Suppressor macrophage (primary cell): ENCODE measurements at regions not wholly inside any gene's neighbourhood (a gene's known extent, or its start where the extent isn't known, plus 50 kb on each side); places are given as distances from the start of the nearest gene placed in this dataset.
"Not testable (repeated sequence)": the region's sequence is repeated elsewhere in the genome, so short reads cannot be mapped to it uniquely, and the experiment has no call there.

Experiments used
- DNase-seq, 4 experiments: peaks; one replicate each; pipeline ENCODE4 v3.0.0-alpha.2; 2020 to 2022

- no peak for DNase-seq
Measured at GRCh38 chr4:187504974-187505797, 490.4 kb upstream of the ZFP42 start.

DNA sequence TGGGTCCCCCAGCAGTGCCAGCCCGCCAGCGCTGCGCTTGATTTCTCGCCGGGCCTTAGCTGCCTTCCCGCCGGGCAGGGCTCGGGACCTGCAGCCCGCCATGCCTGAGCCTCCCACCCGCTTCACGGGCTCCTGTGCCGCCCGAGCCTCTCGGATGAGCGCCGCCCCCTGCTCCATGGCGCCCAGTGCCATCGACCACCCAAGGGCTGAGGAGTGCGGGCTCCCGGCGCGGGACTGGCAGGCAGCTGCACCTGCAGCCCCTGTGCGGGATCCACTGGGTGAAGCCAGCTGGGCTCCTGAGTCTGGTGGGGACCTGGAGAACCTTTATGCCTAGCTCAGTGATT lies 489.8 kb upstream of the ZFP42 start:
- DNase-seq: not testable (repeated sequence)

GRCh38 chr4:187516224-187516623 lies 479.3 kb upstream of the ZFP42 start:
- no peak for DNase-seq

- no peak for DNase-seq
Measured at GRCh38 chr4:187541666-187542065, 453.9 kb upstream of the ZFP42 start.

DNA sequence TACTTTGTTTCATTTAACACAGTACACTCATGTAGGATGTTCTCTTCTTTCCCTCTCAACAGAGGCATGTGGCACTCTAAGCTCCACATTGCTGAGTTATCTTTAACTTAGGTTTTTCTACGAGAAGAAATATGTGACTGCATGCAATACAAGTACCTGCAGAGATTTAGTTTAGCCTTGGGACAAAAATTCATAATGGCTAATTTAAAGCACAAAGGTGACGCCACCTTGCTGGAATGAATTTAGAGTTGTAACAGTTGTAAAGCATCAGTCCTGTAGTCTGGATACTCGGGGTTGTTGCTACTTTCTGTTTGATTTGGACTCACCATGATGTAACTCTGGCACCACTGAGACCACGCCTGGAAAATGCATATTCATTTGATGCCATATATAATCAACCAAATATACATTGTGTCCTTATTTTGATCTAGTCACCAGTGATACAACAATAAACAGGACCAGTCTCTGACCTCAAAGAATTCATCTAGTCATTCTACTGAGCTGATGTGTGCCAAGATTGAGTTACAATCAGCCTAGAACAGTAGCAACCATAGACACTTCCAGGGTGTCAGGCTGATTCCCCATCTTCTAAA lies 451.0 kb upstream of the ZFP42 start:
- no peak for DNase-seq

DNA sequence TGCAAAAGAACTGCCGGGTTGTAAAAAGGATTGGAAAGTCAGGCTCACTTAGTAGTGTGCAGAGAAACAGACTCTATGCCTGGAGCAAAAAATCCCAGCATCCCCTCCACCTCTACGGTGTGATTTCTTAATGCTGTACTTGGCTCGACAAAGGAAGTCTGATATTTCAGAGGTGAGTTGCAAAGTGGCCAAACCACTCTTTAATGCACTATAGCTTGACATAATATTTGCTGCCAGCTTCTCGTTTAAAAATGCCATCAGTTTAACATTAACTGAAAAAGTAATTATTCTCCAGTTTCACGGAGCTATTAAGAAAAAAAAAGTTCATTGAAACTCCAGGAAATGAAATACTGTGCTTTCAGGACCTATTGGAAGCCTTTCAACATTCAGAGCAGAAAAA lies 448.3 kb upstream of the ZFP42 start:
- DNase-seq: no peak

DNA sequence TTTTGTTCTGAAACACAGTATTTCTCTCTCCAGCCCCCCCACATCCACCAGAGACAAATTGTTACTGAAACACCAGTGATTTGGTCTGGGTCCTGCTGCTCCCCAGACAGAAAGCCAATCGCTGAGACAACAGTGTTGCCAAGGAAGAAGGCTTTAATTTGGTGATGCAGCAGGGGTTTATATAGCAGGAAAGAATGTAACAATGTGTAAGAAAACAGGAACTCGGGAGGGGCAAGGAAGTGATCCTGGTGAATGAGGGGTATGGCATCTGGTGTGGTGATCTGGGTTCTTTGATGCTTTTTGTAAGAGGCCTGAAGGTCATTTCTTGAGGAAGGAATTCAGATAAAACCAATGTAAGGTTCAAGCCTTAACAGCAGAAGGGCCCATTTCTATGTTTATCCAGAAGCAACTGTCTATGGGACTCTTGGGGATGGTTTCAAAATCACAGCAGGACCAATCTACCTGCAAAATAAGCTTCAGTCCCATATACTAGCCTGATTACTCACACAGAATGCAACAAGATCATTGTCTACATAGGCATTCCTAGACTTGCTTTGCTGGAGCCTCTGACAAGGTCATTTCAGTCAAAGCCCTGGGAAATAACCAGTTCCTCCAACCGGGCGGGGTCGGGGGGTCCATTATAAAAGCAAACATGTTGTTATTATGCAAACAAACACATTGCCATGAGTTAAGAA lies 445.2 kb upstream of the ZFP42 start:
- no peak for DNase-seq

DNA sequence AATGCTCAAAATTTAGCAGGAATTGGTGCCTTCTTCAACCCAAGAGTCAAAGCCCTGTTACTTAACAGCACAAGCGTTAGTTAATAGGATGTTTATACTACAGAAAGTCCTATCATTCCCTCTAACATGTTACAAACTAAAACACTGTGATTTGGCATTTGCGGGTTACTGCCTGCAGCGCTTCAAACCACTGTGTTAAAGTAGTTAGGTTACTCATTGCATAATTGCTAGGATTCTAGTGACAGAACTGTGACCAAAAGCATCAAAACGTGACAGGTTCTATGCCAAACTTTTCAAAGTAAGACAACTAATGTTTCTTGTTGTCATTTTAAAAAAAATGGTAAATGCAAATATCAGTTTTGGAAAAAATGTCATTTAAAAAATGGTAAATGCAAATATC lies 442.8 kb upstream of the ZFP42 start:
- no peak for DNase-seq

DNA sequence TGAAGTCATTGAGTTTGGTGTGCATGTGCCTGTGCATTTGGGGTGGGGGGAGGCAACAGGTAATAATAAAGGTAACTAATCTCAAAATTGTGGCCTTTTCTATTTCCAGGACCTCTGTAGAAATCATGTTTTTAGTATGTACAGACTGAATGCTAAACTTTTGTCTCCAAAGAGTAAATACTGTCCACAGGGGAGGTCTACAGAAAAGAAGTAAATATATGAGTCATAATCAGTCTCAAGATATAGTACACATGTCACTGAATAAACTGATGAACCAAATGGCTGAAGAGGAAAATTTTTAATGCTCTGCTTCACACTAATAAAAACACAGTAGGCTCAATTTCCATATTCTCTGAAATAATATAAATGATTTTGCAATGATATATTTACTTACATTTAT lies 440.4 kb upstream of the ZFP42 start:
- DNase-seq: no peak

GRCh38 chr4:187558391-187558790 lies 437.2 kb upstream of the ZFP42 start:
- DNase-seq: no peak

GRCh38 chr4:187562345-187562744 lies 433.2 kb upstream of the ZFP42 start:
- DNase-seq: no peak

DNA sequence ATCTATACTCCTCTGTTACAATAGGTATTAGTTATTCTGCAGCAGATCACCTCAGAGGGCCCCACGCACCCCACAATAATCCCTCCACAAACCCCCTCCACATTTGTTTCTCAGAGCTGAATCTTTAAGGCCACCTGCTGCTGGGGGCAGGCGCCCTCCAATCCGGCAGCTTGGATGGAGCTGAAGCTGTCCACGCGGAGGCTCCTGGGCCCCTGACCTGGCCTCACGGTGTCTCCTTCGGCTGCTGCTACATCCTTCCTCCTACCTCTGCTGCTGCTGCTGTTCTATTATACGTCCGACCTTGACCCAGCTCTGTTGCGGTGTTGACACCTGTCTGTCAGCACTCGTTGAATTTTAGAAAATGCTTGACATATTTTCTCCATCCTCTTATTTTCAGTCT lies 430.2 kb upstream of the ZFP42 start:
- no peak for DNase-seq

DNA sequence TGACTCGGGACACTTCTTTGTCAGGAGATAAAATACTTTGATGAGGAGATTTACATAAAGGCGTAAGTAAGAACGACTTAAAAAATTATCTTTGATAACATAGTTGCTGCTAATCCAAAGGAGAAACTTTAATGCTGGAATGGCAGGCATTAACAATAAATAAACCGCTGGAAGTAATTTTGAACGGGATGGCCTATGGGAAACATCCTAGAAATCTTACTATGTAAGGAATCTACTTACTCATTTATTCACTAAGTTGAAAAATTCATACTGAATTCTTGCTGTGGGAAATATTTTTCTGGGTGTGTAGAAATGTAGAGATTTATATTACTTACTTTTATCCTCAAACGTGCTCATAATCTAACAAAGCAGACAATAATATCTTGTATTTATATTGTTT lies 425.7 kb upstream of the ZFP42 start:
- no peak for DNase-seq

DNA sequence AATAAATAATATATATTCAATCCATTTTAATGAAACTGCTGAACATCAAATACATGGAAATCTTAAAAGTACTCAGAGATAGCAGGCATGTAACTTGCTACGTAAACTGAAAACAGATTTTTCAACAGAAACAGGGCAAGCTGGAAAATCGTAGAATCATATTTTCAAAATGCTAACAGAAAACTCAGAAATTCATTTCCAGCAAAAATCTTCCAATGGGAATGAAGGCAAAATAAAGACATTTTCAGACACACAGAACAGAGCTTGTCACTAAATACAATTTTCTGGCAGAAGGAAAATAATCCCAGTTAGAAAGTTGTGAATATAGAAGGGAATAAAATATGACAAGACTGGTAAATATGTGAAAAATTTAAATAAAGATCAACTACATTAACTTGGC lies 419.9 kb upstream of the ZFP42 start:
- no peak for DNase-seq

DNA sequence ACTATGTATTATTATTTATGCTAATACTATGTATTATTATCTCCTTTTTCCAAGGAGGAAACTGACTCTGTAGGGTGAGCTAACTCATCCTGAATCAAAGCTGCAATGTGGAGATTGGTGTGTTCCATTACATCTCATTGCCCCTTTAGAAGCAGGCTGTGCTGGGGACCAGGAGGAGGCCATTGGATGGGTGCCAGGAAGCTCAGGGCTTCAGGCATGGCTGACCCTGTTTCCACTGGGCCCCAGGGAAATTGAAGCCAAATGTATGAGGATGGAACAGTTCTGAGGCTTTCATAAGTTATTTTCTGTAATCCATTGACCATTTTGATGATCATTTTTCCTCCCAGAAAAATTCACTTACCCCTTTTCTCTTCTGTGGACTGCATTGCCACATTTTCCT lies 418.8 kb upstream of the ZFP42 start:
- DNase-seq: no peak

DNA sequence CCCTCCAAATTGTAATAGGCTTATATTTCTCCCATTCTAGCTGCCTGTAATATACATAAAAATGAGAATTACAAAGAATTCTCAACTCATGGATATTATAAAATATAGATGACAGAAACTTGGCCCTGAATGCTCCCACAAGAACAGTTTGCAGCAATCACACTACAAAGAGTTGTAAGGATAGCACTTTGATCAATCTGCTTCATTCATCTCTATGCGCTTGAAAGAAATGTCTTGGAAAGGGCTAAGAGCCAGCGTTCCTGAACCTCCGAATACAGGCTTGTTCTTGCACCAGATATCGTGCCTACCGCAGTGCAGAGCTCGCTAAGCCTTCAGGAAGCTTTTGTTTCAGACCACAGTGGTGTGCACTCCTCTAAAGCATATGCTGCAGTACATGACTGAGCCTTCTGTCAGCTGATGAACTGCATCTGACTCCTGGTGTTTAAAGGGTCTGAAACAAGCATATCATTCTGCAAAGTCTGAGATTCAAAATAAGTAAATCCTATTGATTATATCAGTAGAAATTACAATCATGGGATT lies 417.6 kb upstream of the ZFP42 start:
- DNase-seq: no peak

DNA sequence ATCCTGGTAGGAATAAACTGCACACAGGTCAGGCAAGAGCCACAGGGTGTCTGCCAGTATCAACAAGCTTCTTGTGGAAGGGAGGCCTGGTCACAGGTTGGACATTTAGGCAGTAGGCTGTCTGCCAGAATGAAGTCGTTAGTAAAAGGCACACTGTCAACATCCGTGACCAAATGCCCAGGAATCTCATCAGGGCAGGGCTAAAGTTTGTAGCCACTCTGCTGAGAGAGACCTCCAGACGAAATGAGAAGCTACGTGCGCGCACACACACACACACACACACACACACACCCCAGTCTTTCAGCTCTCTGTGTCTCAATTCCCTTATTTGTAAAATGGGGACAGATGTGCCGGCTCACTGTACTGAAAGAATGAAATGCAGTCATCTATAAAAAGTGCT lies 408.7 kb upstream of the ZFP42 start:
- DNase-seq: no peak

GRCh38 chr4:187598196-187598595 lies 397.4 kb upstream of the ZFP42 start:
- no peak for DNase-seq

- no peak for DNase-seq
Measured at GRCh38 chr4:187602339-187603092, 393.1 kb upstream of the ZFP42 start.

- DNase-seq: no peak
Measured at GRCh38 chr4:187603093-187604025, 392.2 kb upstream of the ZFP42 start.

DNA sequence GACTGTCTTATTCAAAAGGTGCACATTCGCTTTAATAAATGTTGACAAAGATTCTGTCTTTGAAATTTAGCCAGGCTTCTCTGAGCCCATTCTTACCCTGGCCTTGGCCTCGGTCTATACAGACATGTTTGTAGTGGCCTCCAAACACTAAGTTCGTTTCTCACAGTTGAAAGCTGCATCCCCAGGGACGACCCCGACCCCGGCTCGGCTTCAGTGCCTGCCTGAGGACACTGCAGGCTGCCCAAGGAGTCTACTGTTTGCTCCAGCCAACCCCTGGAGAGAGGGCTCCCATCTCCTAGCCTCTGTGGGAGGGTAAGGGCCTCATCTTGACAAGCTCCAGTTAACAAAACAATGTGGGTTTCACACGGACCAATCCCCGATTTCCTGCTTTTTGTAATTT lies 390.6 kb upstream of the ZFP42 start:
- DNase-seq: no peak

DNA sequence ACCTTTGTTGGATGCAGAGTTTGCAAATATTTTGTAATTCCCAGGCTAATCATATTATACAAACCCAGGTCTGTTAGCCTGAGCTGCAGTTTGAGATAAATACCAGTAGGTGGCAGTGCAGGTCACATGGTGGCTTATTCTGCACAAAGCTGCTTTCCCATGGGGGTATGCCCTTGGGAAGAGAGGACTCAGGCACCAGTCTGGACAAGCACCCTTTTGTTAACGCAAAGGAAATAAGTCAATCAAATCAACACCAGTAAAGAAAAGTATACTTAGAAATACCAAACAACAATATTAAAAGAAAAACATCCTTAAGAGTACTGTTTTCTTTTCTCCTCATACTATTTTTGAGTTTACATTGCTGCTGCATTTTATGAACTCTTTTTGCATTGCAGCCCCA lies 389.0 kb upstream of the ZFP42 start:
- peak; percentile 38 to 63 (median 52) for DNase-seq
